GM23338 (cell line): ENCODE measurements at regions not wholly inside any gene's neighbourhood (a gene's known extent, or its start where the extent isn't known, plus 50 kb on each side); places are given as distances from the start of the nearest gene placed in this dataset.

Experiments used
- ATAC-seq: fragments of 200-7000 bp; cut with Tn5 transposase; 3 replicates; pipeline ENCODE4 v1.9.1; 2020
- DNase-seq: peaks from one replicate; pipeline ENCODE4 v3.0.0-alpha.2; 2015; ENCODE audit warnings: low spot score
- H2AFZ ChIP-seq: fragments of 200-600 bp; sonication (generic); 2 replicates; pipeline ENCODE4 v1.8.0; 2016; ENCODE audit warnings: antibody characterized with exemption, mild to moderate bottlenecking, moderate library complexity
- H3F3A ChIP-seq: fragments of 200-600 bp; sonication (generic); replicated peaks from 2 replicates; pipeline ENCODE4 v1.8.0; 2017; ENCODE audit warnings: antibody characterized with exemption, mixed run types, low read depth
- H3K27ac ChIP-seq: fragments of 200-600 bp; sonication (generic); 2 replicates; pipeline ENCODE4 v1.6.1; 2016; ENCODE audit warnings: low read depth
- H3K27me3 ChIP-seq: fragments of 200-600 bp; sonication (generic); 2 replicates; pipeline ENCODE4 v1.8.0; 2016; ENCODE audit warnings: mild to moderate bottlenecking, mixed run types, moderate library complexity; ENCODE audit not compliant: insufficient read depth
- H3K36me3 ChIP-seq: fragments of 200-600 bp; sonication (generic); 2 replicates; pipeline ENCODE4 v1.8.0; 2016; ENCODE audit warnings: mild to moderate bottlenecking; ENCODE audit not compliant: insufficient read depth
- H3K4me1 ChIP-seq: fragments of 200-600 bp; sonication (generic); 2 replicates; pipeline ENCODE4 v1.8.0; 2016; ENCODE audit warnings: mild to moderate bottlenecking, moderate library complexity; ENCODE audit not compliant: insufficient read depth
- H3K4me2 ChIP-seq: fragments of 200-600 bp; sonication (generic); 2 replicates; pipeline ENCODE4 v1.7.1; 2017; ENCODE audit warnings: mixed run types
- H3K4me3 ChIP-seq: fragments of 200-600 bp; sonication (generic); 2 replicates; pipeline ENCODE4 v1.6.1; 2016; ENCODE audit warnings: mixed run types
- H3K79me2 ChIP-seq: fragments of 200-600 bp; sonication (generic); replicated peaks from 2 replicates; pipeline ENCODE4 v1.8.0; 2017; ENCODE audit warnings: mild to moderate bottlenecking; ENCODE audit not compliant: insufficient read depth
- H3K9me2 ChIP-seq: fragments of 200-600 bp; sonication (generic); 2 replicates; pipeline ENCODE4 v1.8.0; 2017; ENCODE audit not compliant: insufficient read depth
- H4K20me1 ChIP-seq: fragments of 200-600 bp; sonication (generic); replicated peaks from 2 replicates; pipeline ENCODE4 v1.8.0; 2017; ENCODE audit warnings: mild to moderate bottlenecking; ENCODE audit not compliant: insufficient read depth
- H3K27ac Mint-ChIP-seq: 2 replicates; pipeline ENCODE4 v1.8.0; 2020; ENCODE audit warnings: inconsistent platforms, mild to moderate bottlenecking, moderate library complexity, mixed read lengths
- H3K27me3 Mint-ChIP-seq: 3 replicates; pipeline ENCODE4 v1.8.0; 2022; ENCODE audit warnings: low read depth, mild to moderate bottlenecking, moderate library complexity, mixed read lengths, inconsistent platforms; ENCODE audit not compliant: insufficient read depth, poor library complexity
- H3K36me3 Mint-ChIP-seq: 3 replicates; pipeline ENCODE4 v1.8.0; 2021; ENCODE audit warnings: low read depth, mild to moderate bottlenecking, inconsistent platforms, moderate library complexity, mixed read lengths
- H3K4me1 Mint-ChIP-seq: 3 replicates; pipeline ENCODE4 v1.8.0; 2020; ENCODE audit warnings: mild to moderate bottlenecking, inconsistent platforms, mixed read lengths
- H3K4me3 Mint-ChIP-seq: 3 replicates; pipeline ENCODE4 v1.8.0; 2021; ENCODE audit warnings: moderate library complexity, mild to moderate bottlenecking, inconsistent platforms, mixed read lengths
- H3K9me3 Mint-ChIP-seq: 3 replicates; pipeline ENCODE4 v1.8.0; 2020; ENCODE audit warnings: moderate library complexity, mild to moderate bottlenecking, inconsistent platforms, mixed read lengths
- EZH2 ChIP-seq: fragments of 200-600 bp; sonication (generic); IDR thresholded peaks from one replicate; pipeline ENCODE4 v1.8.0; 2017; ENCODE audit warnings: antibody characterized with exemption, mild to moderate bottlenecking, low read depth; ENCODE audit not compliant: unreplicated experiment
- EZH2phosphoT487 ChIP-seq: fragments of 200-600 bp; sonication (generic); IDR thresholded peaks from one replicate; pipeline ENCODE4 v1.8.1; 2018; ENCODE audit warnings: antibody characterized with exemption; ENCODE audit not compliant: unreplicated experiment
- JUNB ChIP-seq: IDR thresholded peaks from one replicate; pipeline ENCODE4 v1.6.1; 2016; ENCODE audit warnings: antibody characterized with exemption; ENCODE audit not compliant: unreplicated experiment
- NANOG ChIP-seq: IDR thresholded peaks from 2 replicates; pipeline ENCODE4 v1.6.1; 2016; ENCODE audit warnings: antibody characterized with exemption, borderline replicate concordance
- POLR2AphosphoS5 ChIP-seq: IDR thresholded peaks from 2 replicates; pipeline ENCODE4 v1.6.1; 2016; ENCODE audit warnings: antibody characterized with exemption, low read depth
- STAT1 ChIP-seq: IDR thresholded peaks from one replicate; pipeline ENCODE4 v1.6.1; 2016; ENCODE audit warnings: antibody characterized with exemption; ENCODE audit not compliant: unreplicated experiment
- ZNF331 ChIP-seq: fragments of 250-450 bp; sonication (Bioruptor Pico); IDR thresholded peaks from 2 replicates; pipeline ENCODE4 v1.5.0; 2020; ENCODE audit warnings: low read depth, mild to moderate bottlenecking, moderate library complexity
- TF ChIP-seq, protein P1 (sequence below): IDR thresholded peaks from one replicate; pipeline ENCODE4 v1.6.1; 2018; ENCODE audit warnings: antibody characterized with exemption; ENCODE audit not compliant: unreplicated experiment
- TF ChIP-seq, protein P2 (sequence below): fragments of 250-450 bp; sonication (Bioruptor Pico); IDR thresholded peaks from 2 replicates; pipeline ENCODE4 v1.5.0; 2020; ENCODE audit warnings: mild to moderate bottlenecking, moderate library complexity

DNA sequence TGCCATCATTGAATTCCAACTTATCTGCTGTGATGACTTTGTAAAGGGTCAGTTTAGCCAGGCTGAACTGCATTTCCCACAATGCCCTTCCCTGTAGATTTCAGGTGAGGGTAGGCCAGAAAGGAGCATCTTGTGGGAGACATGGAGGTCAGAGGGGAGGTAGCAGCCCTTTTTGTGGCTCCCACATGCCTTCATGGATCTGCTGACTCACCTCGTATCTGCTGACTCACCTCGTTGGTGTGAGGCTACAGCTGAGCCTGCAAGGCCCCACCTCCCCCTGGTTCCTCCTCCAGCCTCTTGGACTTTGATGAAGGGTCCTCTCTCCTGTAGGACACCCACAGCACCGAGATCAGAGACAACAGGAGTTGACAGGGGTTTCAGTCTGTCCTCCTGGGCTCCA is 102.5 kb downstream of the SALL1 start:
- H2AFZ ChIP-seq = no peak overlapping the region
- TF ChIP-seq, protein P1, sequence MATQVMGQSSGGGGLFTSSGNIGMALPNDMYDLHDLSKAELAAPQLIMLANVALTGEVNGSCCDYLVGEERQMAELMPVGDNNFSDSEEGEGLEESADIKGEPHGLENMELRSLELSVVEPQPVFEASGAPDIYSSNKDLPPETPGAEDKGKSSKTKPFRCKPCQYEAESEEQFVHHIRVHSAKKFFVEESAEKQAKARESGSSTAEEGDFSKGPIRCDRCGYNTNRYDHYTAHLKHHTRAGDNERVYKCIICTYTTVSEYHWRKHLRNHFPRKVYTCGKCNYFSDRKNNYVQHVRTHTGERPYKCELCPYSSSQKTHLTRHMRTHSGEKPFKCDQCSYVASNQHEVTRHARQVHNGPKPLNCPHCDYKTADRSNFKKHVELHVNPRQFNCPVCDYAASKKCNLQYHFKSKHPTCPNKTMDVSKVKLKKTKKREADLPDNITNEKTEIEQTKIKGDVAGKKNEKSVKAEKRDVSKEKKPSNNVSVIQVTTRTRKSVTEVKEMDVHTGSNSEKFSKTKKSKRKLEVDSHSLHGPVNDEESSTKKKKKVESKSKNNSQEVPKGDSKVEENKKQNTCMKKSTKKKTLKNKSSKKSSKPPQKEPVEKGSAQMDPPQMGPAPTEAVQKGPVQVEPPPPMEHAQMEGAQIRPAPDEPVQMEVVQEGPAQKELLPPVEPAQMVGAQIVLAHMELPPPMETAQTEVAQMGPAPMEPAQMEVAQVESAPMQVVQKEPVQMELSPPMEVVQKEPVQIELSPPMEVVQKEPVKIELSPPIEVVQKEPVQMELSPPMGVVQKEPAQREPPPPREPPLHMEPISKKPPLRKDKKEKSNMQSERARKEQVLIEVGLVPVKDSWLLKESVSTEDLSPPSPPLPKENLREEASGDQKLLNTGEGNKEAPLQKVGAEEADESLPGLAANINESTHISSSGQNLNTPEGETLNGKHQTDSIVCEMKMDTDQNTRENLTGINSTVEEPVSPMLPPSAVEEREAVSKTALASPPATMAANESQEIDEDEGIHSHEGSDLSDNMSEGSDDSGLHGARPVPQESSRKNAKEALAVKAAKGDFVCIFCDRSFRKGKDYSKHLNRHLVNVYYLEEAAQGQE = no peak
- TF ChIP-seq NANOG (no peak), EZH2phosphoT487 (no peak), ZNF331 (CRISPR knock-in tag) (no peak)
- H3K4me3 ChIP-seq = no peak overlapping the region
- no peaks in the 10 kb centered on the region for H3K9me3 Mint-ChIP-seq
- DNase-seq = no peak
- no peak overlapping the region for H3K4me3 Mint-ChIP-seq
- no peak overlapping the region for H3K4me2 ChIP-seq
- no peaks in the 10 kb centered on the region for H4K20me1 ChIP-seq
- no peaks in the 10 kb centered on the region for H3K36me3 Mint-ChIP-seq
- no peaks in the 10 kb centered on the region for H3F3A ChIP-seq
- H3K27ac ChIP-seq = no peak overlapping the region
- no peaks in the 10 kb centered on the region for H3K79me2 ChIP-seq
- 0 out of 2 replicates have a peak, but pooled peaks cover 8% of the 10 kb centered on the region for H3K9me2 ChIP-seq
- H3K36me3 ChIP-seq = no peaks in the 10 kb centered on the region
- ATAC-seq = no peak
- no peak overlapping the region for H3K27ac Mint-ChIP-seq
- H3K4me1 ChIP-seq = no peaks in the 10 kb centered on the region
- H3K27me3 ChIP-seq = no peaks in the 10 kb centered on the region
- H3K4me1 Mint-ChIP-seq = peaks cover 5% of the 10 kb centered on the region
- H3K27me3 Mint-ChIP-seq = peaks cover 4% of the 10 kb centered on the region

DNA sequence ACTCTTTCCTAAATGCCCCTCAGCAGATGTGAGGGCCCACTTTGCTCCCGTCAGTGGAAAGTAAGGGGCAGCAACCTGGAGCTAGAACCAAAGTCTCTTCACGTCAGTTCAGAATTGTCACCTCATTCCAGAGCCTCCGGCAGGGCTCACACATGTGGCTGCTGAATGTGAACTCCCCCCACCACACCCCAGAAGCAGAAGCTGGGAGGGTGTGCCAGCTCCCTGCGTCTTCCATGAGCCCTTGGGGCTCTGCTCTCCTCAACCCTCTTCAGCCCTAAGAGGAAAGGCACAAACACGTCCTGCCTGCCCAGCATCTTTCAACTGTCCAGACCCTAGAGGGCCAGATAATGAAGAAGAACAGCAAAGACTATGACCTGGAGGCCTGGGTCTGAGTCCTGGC is 105.3 kb downstream of the SALL1 start:
- H3K4me3 ChIP-seq = no peak overlapping the region
- no peaks in the 10 kb centered on the region for H3F3A ChIP-seq
- H3K4me2 ChIP-seq = no peak overlapping the region
- H3K36me3 Mint-ChIP-seq = no peaks in the 10 kb centered on the region
- peaks cover 4% of the 10 kb centered on the region for H3K27me3 Mint-ChIP-seq
- ATAC-seq (no peak), DNase-seq (no peak)
- H2AFZ ChIP-seq = no peak overlapping the region
- no peaks in the 10 kb centered on the region for H3K4me1 ChIP-seq
- no peaks in the 10 kb centered on the region for H3K27me3 ChIP-seq
- no peaks in the 10 kb centered on the region for H3K79me2 ChIP-seq
- 0 out of 2 replicates have a peak, but pooled peaks cover 8% of the 10 kb centered on the region for H3K9me2 ChIP-seq
- no peaks in the 10 kb centered on the region for H4K20me1 ChIP-seq
- H3K36me3 ChIP-seq = no peaks in the 10 kb centered on the region
- no peak overlapping the region for H3K27ac ChIP-seq
- no peak overlapping the region for H3K4me3 Mint-ChIP-seq
- H3K9me3 Mint-ChIP-seq = no peaks in the 10 kb centered on the region
- H3K4me1 Mint-ChIP-seq = peaks cover 5% of the 10 kb centered on the region
- H3K27ac Mint-ChIP-seq = no peak overlapping the region
- TF ChIP-seq, protein P1 = no peak
- no peak for TF ChIP-seq NANOG
- TF ChIP-seq POLR2AphosphoS5 = no peak
- no peak for TF ChIP-seq EZH2
- TF ChIP-seq ZNF331 (CRISPR knock-in tag) = no peak
- no peak for TF ChIP-seq EZH2phosphoT487
- TF ChIP-seq JUNB = no peak
- TF ChIP-seq STAT1 = no peak
- TF ChIP-seq, protein P2, sequence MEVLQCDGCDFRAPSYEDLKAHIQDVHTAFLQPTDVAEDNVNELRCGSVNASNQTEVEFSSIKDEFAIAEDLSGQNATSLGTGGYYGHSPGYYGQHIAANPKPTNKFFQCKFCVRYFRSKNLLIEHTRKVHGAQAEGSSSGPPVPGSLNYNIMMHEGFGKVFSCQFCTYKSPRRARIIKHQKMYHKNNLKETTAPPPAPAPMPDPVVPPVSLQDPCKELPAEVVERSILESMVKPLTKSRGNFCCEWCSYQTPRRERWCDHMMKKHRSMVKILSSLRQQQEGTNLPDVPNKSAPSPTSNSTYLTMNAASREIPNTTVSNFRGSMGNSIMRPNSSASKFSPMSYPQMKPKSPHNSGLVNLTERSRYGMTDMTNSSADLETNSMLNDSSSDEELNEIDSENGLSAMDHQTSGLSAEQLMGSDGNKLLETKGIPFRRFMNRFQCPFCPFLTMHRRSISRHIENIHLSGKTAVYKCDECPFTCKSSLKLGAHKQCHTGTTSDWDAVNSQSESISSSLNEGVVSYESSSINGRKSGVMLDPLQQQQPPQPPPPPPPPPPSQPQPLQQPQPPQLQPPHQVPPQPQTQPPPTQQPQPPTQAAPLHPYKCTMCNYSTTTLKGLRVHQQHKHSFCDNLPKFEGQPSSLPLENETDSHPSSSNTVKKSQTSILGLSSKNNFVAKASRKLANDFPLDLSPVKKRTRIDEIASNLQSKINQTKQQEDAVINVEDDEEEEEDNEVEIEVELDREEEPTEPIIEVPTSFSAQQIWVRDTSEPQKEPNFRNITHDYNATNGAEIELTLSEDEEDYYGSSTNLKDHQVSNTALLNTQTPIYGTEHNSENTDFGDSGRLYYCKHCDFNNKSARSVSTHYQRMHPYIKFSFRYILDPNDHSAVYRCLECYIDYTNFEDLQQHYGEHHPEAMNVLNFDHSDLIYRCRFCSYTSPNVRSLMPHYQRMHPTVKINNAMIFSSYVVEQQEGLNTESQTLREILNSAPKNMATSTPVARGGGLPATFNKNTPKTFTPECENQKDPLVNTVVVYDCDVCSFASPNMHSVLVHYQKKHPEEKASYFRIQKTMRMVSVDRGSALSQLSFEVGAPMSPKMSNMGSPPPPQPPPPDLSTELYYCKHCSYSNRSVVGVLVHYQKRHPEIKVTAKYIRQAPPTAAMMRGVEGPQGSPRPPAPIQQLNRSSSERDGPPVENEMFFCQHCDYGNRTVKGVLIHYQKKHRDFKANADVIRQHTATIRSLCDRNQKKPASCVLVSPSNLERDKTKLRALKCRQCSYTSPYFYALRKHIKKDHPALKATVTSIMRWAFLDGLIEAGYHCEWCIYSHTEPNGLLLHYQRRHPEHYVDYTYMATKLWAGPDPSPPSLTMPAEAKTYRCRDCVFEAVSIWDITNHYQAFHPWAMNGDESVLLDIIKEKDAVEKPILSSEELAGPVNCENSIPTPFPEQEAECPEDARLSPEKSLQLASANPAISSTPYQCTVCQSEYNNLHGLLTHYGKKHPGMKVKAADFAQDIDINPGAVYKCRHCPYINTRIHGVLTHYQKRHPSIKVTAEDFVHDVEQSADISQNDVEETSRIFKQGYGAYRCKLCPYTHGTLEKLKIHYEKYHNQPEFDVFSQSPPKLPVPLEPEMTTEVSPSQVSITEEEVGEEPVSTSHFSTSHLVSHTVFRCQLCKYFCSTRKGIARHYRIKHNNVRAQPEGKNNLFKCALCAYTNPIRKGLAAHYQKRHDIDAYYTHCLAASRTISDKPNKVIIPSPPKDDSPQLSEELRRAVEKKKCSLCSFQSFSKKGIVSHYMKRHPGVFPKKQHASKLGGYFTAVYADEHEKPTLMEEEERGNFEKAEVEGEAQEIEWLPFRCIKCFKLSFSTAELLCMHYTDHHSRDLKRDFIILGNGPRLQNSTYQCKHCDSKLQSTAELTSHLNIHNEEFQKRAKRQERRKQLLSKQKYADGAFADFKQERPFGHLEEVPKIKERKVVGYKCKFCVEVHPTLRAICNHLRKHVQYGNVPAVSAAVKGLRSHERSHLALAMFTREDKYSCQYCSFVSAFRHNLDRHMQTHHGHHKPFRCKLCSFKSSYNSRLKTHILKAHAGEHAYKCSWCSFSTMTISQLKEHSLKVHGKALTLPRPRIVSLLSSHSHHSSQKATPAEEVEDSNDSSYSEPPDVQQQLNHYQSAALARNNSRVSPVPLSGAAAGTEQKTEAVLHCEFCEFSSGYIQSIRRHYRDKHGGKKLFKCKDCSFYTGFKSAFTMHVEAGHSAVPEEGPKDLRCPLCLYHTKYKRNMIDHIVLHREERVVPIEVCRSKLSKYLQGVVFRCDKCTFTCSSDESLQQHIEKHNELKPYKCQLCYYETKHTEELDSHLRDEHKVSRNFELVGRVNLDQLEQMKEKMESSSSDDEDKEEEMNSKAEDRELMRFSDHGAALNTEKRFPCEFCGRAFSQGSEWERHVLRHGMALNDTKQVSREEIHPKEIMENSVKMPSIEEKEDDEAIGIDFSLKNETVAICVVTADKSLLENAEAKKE (CRISPR knock-in tag) = no peak
